Nephron progenitor cell (in vitro differentiated cells): ENCODE measurements at regions not wholly inside any gene's neighbourhood (a gene's known extent, or its start where the extent isn't known, plus 50 kb on each side); places are given as distances from the start of the nearest gene placed in this dataset.
A peak's percentile ranks its signal among the peaks of the same experiment; 100 is the strongest.

Experiments used
- DNase-seq: peaks from one replicate; pipeline ENCODE4 v3.0.0; 2021
- H3K27ac Mint-ChIP-seq: 2 replicates; pipeline ENCODE4 v1.8.0; 2021; ENCODE audit warnings: mild to moderate bottlenecking, moderate library complexity, mixed read lengths
- H3K27me3 Mint-ChIP-seq: 2 replicates; pipeline ENCODE4 v1.8.0; 2021; ENCODE audit warnings: mild to moderate bottlenecking, low read depth, mixed read lengths; ENCODE audit not compliant: poor library complexity
- H3K36me3 Mint-ChIP-seq: 2 replicates; pipeline ENCODE4 v1.8.0; 2021; ENCODE audit warnings: low read depth, mixed read lengths
- H3K4me1 Mint-ChIP-seq: 2 replicates; pipeline ENCODE4 v1.8.0; 2021; ENCODE audit warnings: mixed read lengths
- H3K4me3 Mint-ChIP-seq: 2 replicates; pipeline ENCODE4 v1.8.0; 2021; ENCODE audit warnings: mild to moderate bottlenecking, moderate library complexity, mixed read lengths
- H3K9me3 Mint-ChIP-seq: 2 replicates; pipeline ENCODE4 v1.8.0; 2021; ENCODE audit warnings: mild to moderate bottlenecking, moderate library complexity, mixed read lengths
- TF ChIP-seq, protein P1 (sequence below): fragments of 200-600 bp; sonication (generic); IDR thresholded peaks from 2 replicates; pipeline ENCODE4 v1.5.0; 2021; ENCODE audit warnings: antibody characterized with exemption

- no peaks in the 10 kb centered on the region for H3K9me3 Mint-ChIP-seq
These were observed 279.9 kb downstream of the ARL4A start for GRCh38 chr7:12967322-12967721.

GRCh38 chr7:12968836-12969422 lies 281.5 kb downstream of the ARL4A start:
- Mint-ChIP-seq H3K27me3 (no peaks in the 10 kb centered on the region), H3K36me3 (no peaks in the 10 kb centered on the region)

More at GRCh38 chr7:12967322-12967721, 279.9 kb downstream of the ARL4A start:
- no peaks in the 10 kb centered on the region for H3K36me3 Mint-ChIP-seq
- TF ChIP-seq, protein P1, sequence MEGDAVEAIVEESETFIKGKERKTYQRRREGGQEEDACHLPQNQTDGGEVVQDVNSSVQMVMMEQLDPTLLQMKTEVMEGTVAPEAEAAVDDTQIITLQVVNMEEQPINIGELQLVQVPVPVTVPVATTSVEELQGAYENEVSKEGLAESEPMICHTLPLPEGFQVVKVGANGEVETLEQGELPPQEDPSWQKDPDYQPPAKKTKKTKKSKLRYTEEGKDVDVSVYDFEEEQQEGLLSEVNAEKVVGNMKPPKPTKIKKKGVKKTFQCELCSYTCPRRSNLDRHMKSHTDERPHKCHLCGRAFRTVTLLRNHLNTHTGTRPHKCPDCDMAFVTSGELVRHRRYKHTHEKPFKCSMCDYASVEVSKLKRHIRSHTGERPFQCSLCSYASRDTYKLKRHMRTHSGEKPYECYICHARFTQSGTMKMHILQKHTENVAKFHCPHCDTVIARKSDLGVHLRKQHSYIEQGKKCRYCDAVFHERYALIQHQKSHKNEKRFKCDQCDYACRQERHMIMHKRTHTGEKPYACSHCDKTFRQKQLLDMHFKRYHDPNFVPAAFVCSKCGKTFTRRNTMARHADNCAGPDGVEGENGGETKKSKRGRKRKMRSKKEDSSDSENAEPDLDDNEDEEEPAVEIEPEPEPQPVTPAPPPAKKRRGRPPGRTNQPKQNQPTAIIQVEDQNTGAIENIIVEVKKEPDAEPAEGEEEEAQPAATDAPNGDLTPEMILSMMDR = no peak
- H3K27ac Mint-ChIP-seq = no peak overlapping the region
- H3K4me1 Mint-ChIP-seq = peaks cover 10% of the 10 kb centered on the region
- H3K4me3 Mint-ChIP-seq = no peak overlapping the region
- no peak for DNase-seq
- no peaks in the 10 kb centered on the region for H3K27me3 Mint-ChIP-seq

GRCh38 chr7:12970626-12971025 lies 283.2 kb downstream of the ARL4A start:
- Mint-ChIP-seq H3K4me3 (no peak overlapping the region), H3K9me3 (peaks cover 4% of the 10 kb centered on the region), H3K27ac (no peak overlapping the region), H3K4me1 (no peaks in the 10 kb centered on the region), H3K27me3 (no peaks in the 10 kb centered on the region), H3K36me3 (no peaks in the 10 kb centered on the region)
- DNase-seq = no peak
- TF ChIP-seq, protein P1 = no peak

More at GRCh38 chr7:12968836-12969422, 281.5 kb downstream of the ARL4A start:
- DNase-seq = no peak
- TF ChIP-seq, protein P1 = no peak
- H3K27ac Mint-ChIP-seq = no peak overlapping the region
- no peak overlapping the region for H3K4me3 Mint-ChIP-seq
- H3K9me3 Mint-ChIP-seq = no peaks in the 10 kb centered on the region
- no peaks in the 10 kb centered on the region for H3K4me1 Mint-ChIP-seq

GRCh38 chr7:12974451-12975166 lies 287.2 kb downstream of the ARL4A start:
- H3K27ac Mint-ChIP-seq = no peak overlapping the region
- H3K4me1 Mint-ChIP-seq = no peaks in the 10 kb centered on the region
- no peaks in the 10 kb centered on the region for H3K36me3 Mint-ChIP-seq
- H3K9me3 Mint-ChIP-seq = peaks cover 4% of the 10 kb centered on the region
- DNase-seq = no peak
- TF ChIP-seq, protein P1 = no peak
- H3K27me3 Mint-ChIP-seq = no peaks in the 10 kb centered on the region
- H3K4me3 Mint-ChIP-seq = no peak overlapping the region

DNA sequence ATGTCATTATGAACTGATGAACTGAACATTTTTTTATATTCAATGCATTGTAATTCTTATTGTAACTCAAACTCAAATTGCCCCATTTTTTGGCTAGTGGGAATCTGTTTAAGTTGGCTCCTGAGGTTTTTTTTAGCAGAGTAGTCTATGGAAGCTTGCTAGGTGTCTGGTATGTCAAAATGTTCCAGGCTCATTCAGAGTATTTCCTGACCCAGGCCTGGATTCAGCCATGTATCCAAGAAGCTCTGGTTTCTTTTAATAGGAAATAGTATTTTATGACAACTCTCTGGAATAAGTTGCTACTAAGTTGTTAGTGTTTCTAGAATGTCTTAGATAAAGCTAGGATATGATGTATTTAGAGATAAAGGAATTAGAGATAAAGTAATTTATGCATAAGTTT lies 288.0 kb downstream of the ARL4A start:
- H3K27me3 Mint-ChIP-seq = no peaks in the 10 kb centered on the region
- H3K36me3 Mint-ChIP-seq = no peaks in the 10 kb centered on the region
- DNase-seq = no peak
- no peak overlapping the region for H3K27ac Mint-ChIP-seq
- H3K4me1 Mint-ChIP-seq = no peaks in the 10 kb centered on the region
- no peak overlapping the region for H3K4me3 Mint-ChIP-seq
- TF ChIP-seq, protein P1 = no peak
- peaks cover 4% of the 10 kb centered on the region for H3K9me3 Mint-ChIP-seq

- DNase-seq = no peak
- Mint-ChIP-seq H3K9me3 (peaks cover 4% of the 10 kb centered on the region), H3K36me3 (no peaks in the 10 kb centered on the region), H3K4me1 (no peaks in the 10 kb centered on the region), H3K4me3 (no peak overlapping the region), H3K27me3 (no peaks in the 10 kb centered on the region), H3K27ac (peak overlapping the region; percentile 53)
- TF ChIP-seq, protein P1 = no peak
These were observed 291.7 kb downstream of the ARL4A start for GRCh38 chr7:12979181-12979580.
